Kidney epithelial cell (primary cell): ENCODE measurements at regions not wholly inside any gene's neighbourhood (a gene's known extent, or its start where the extent isn't known, plus 50 kb on each side); places are given as distances from the start of the nearest gene placed in this dataset.

Experiments
- DNase-seq: peaks from one replicate; pipeline ENCODE4 v3.0.0-alpha.2; 2010; ENCODE audit warnings: low read depth
- H3K27me3 ChIP-seq: 2 replicates; pipeline ENCODE4 v1.6.0; 2011; ENCODE audit warnings: low read length; ENCODE audit not compliant: control insufficient read depth, insufficient read depth
- H3K36me3 ChIP-seq: 2 replicates; pipeline ENCODE4 v1.5.1; 2011; ENCODE audit warnings: low read length; ENCODE audit not compliant: control insufficient read depth, insufficient read depth
- H3K4me3 ChIP-seq: 2 replicates; pipeline ENCODE4 v1.5.1; 2011; ENCODE audit warnings: low read depth, mild to moderate bottlenecking, control low read depth, low read length
- TF ChIP-seq, protein P1 (sequence below): IDR thresholded peaks from 2 replicates; pipeline ENCODE4 v1.5.1; 2011; ENCODE audit warnings: mild to moderate bottlenecking, moderate library complexity, low read length, control low read depth, inconsistent platforms; ENCODE audit not compliant: insufficient read depth, poor library complexity, severe bottlenecking

DNA sequence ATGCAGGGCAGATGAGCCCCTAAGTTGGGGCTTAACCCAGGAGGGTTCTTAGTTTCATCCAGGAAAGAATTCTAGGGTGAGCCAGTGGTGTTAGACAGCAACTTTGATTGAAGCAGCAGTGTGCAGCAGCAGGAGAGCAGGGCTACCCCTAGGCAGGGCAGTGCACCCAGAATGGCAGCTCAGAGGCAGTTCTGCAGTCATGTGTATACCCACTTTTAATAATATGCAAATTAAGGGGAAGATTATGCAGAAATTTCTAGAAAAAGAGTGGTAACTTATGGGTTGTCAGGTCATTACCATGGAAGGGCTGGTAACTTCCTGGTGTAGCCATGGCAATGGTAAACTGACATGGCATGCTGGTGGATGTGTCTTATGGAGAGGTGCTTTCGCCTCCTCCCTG is 297.5 kb downstream of the PCNX1 start:
- Histone ChIP-seq H3K27me3 (no peaks in the 10 kb centered on the region), H3K4me3 (no peak overlapping the region), H3K36me3 (no peaks in the 10 kb centered on the region)
- TF ChIP-seq, protein P1, sequence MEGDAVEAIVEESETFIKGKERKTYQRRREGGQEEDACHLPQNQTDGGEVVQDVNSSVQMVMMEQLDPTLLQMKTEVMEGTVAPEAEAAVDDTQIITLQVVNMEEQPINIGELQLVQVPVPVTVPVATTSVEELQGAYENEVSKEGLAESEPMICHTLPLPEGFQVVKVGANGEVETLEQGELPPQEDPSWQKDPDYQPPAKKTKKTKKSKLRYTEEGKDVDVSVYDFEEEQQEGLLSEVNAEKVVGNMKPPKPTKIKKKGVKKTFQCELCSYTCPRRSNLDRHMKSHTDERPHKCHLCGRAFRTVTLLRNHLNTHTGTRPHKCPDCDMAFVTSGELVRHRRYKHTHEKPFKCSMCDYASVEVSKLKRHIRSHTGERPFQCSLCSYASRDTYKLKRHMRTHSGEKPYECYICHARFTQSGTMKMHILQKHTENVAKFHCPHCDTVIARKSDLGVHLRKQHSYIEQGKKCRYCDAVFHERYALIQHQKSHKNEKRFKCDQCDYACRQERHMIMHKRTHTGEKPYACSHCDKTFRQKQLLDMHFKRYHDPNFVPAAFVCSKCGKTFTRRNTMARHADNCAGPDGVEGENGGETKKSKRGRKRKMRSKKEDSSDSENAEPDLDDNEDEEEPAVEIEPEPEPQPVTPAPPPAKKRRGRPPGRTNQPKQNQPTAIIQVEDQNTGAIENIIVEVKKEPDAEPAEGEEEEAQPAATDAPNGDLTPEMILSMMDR = no peak
- no peak for DNase-seq

GRCh38 chr14:71206123-71206522 is 298.9 kb downstream of the PCNX1 start:
- Histone ChIP-seq H3K36me3 (no peaks in the 10 kb centered on the region), H3K27me3 (no peaks in the 10 kb centered on the region), H3K4me3 (no peak overlapping the region)
- no peak for DNase-seq
- TF ChIP-seq, protein P1 = no peak

DNA sequence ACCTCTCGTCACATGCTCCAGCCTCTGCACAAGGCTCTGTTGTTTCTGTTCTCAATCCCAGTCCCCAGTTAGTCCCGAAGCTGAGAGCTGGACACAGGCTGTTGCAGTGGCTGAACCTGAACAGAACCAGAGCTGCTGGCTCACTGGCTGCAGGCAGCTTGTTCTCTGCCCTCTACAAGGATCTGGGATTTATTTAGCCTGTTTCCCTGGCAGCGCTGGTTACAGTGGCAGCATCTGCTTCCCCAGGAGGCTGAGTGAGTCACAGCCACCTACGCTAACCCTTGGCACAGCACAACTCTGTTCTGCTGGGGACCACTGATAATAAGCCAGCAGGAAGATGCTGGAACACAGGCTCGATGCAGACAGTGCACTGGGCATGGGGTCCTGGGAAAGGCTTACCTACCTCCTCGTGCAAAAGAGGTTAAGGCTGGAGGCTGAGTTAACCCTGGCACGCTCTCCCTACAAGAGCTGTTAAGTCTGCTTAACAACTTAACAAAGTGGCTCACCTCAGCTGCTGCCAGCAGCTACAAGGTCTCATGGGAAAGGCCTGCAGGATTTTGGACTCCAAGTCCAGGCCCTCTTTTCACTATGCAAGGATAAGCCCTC is 299.6 kb downstream of the PCNX1 start:
- Histone ChIP-seq H3K36me3 (no peaks in the 10 kb centered on the region), H3K27me3 (no peaks in the 10 kb centered on the region), H3K4me3 (no peak overlapping the region)
- TF ChIP-seq, protein P1 = no peak
- peak; percentile 26 for DNase-seq

DNA sequence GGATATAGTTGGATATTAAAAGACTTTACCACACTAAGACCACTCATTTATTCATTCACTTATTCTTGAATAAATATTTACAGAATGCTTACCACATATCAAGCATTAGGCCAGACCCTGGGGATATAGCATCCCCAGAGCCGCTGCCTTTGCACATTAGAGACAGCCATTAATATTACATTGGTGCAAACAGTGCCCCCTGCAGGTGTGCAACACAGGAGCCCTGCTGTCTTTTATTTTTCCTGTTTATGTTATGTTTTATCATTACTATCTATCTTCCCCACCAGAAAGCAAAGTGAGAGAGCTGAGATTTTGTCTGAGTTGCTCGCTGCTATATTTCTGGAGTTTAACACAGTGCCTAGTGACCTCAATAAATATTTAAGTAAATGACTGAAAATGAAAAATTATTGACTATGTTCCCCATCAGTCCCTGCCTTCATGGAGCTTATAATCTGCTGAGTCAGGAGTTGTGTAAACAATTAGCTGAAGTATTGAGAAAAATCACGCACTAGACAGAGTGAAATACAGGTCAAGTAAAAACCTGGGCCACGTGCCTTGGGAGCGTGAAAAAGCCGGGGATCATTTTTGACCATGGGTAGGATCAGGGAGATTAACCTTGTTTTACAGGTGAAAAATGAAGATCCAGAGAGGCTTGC is 301.6 kb downstream of the PCNX1 start:
- H3K4me3 ChIP-seq = no peak overlapping the region
- DNase-seq = no peak
- no peaks in the 10 kb centered on the region for H3K27me3 ChIP-seq
- TF ChIP-seq, protein P1 = no peak
- no peaks in the 10 kb centered on the region for H3K36me3 ChIP-seq

GRCh38 chr14:71209888-71210287 is 302.6 kb downstream of the PCNX1 start:
- H3K27me3 ChIP-seq = no peaks in the 10 kb centered on the region
- no peak for DNase-seq
- TF ChIP-seq, protein P1 = no peak
- H3K36me3 ChIP-seq = no peaks in the 10 kb centered on the region
- H3K4me3 ChIP-seq = no peak overlapping the region

- H3K36me3 ChIP-seq = no peaks in the 10 kb centered on the region
- DNase-seq = no peak
- TF ChIP-seq, protein P1 = no peak
- no peak overlapping the region for H3K4me3 ChIP-seq
- H3K27me3 ChIP-seq = no peaks in the 10 kb centered on the region
Observed at GRCh38 chr14:71212093-71212492, 304.8 kb downstream of the PCNX1 start.
